SU-DHL-6 (cell line): ENCODE measurements at regions not wholly inside any gene's neighbourhood (a gene's known extent, or its start where the extent isn't known, plus 50 kb on each side); places are given as distances from the start of the nearest gene placed in this dataset.

Experiments used
- H2AFZ ChIP-seq: fragments of 200-600 bp; sonication (generic); 2 replicates; pipeline ENCODE4 v1.6.1; 2014; ENCODE audit warnings: low read depth, mild to moderate bottlenecking, moderate library complexity, mixed read lengths, antibody characterized with exemption, low read length; ENCODE audit not compliant: severe bottlenecking
- H3F3A ChIP-seq: fragments of 200-600 bp; shearing (Covaris generic); 2 replicates; pipeline ENCODE4 v1.6.0; 2016; ENCODE audit warnings: antibody characterized with exemption, mild to moderate bottlenecking; ENCODE audit not compliant: insufficient read depth
- H3K27ac ChIP-seq: fragments of 200-600 bp; sonication (generic); 2 replicates; pipeline ENCODE4 v1.5.1; 2016; ENCODE audit warnings: low read depth, mild to moderate bottlenecking, low read length, moderate library complexity, mixed read lengths
- H3K27me3 ChIP-seq: fragments of 200-600 bp; sonication (generic), shearing (Covaris generic); 2 replicates; pipeline ENCODE4 v1.6.0; 2014; ENCODE audit warnings: mild to moderate bottlenecking, low read length
- H3K36me3 ChIP-seq: fragments of 200-600 bp; sonication (generic); 2 replicates; pipeline ENCODE4 v1.6.1; 2014; ENCODE audit warnings: mild to moderate bottlenecking, low read length, mixed read lengths
- H3K4me2 ChIP-seq: fragments of 300-600, 200-600 bp; shearing (Covaris generic), sonication (generic); 2 replicates; pipeline ENCODE4 v1.6.0; 2014; ENCODE audit warnings: low read length, low read depth, mild to moderate bottlenecking; ENCODE audit not compliant: poor library complexity, severe bottlenecking
- H3K4me3 ChIP-seq: fragments of 200-600 bp; sonication (generic); 2 replicates; pipeline ENCODE4 v1.5.1; 2014; ENCODE audit warnings: antibody characterized with exemption, low read length, mild to moderate bottlenecking, mixed read lengths; ENCODE audit not compliant: insufficient read depth, poor library complexity, severe bottlenecking
- H3K79me2 ChIP-seq: fragments of 200-600 bp; sonication (generic); 2 replicates; pipeline ENCODE4 v1.6.1; 2014; ENCODE audit warnings: mild to moderate bottlenecking, low read length, moderate library complexity; ENCODE audit not compliant: insufficient read depth
- H3K9ac ChIP-seq: fragments of 200-600 bp; sonication (generic); 2 replicates; pipeline ENCODE4 v1.7.0; 2014; ENCODE audit warnings: mild to moderate bottlenecking, low read length
- H3K9me2 ChIP-seq: fragments of 200-600 bp; sonication (generic); replicated peaks from 2 replicates; pipeline ENCODE4 v1.6.1; 2014; ENCODE audit warnings: low read length; ENCODE audit not compliant: insufficient read depth
- H3K9me3 ChIP-seq: fragments of 200-600 bp; sonication (generic); 2 replicates; pipeline ENCODE4 v1.6.1; 2014; ENCODE audit warnings: low read length, mixed read lengths; ENCODE audit not compliant: insufficient read depth
- H4K20me1 ChIP-seq: fragments of 200-600 bp; sonication (generic); 2 replicates; pipeline ENCODE4 v1.6.1; 2014; ENCODE audit warnings: low read depth, mild to moderate bottlenecking, antibody characterized with exemption, low read length, moderate library complexity, mixed read lengths
- CTCF ChIP-seq: fragments of 200-600 bp; sonication (generic); IDR thresholded peaks from one replicate; pipeline ENCODE4 v1.5.1; 2017; ENCODE audit warnings: antibody characterized with exemption, mild to moderate bottlenecking, low read length, moderate library complexity; ENCODE audit not compliant: insufficient read depth, poor library complexity, severe bottlenecking
- EZH2phosphoT487 ChIP-seq: fragments of 200-600 bp; sonication (generic), shearing (Covaris generic); conservative IDR thresholded peaks from 2 replicates; pipeline ENCODE4 v1.6.1; 2018; ENCODE audit warnings: mild to moderate bottlenecking, antibody characterized with exemption, low read length, moderate library complexity, mixed read lengths

DNA sequence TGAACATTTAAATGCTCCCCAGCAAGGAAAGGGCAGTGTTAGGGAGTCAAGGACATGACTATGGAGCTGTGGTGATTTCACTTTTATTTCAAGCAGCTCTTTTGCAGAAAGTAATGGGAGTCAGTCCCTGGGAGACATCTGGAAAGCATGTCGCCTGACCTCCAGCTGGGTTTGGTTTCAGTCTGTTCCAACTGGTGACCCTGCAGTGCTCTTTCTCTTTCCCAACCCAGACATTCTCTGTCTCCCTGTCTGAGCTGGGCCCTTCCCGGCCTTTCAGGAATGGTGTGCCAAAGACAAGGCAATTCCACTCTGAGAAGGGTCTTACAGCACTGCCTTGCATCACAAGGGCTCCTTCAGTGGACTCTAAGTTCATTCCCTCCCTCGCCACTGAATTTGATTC, 323.2 kb downstream of the OSR1 start:
- H3K36me3 ChIP-seq, result no peaks in the 10 kb centered on the region

DNA sequence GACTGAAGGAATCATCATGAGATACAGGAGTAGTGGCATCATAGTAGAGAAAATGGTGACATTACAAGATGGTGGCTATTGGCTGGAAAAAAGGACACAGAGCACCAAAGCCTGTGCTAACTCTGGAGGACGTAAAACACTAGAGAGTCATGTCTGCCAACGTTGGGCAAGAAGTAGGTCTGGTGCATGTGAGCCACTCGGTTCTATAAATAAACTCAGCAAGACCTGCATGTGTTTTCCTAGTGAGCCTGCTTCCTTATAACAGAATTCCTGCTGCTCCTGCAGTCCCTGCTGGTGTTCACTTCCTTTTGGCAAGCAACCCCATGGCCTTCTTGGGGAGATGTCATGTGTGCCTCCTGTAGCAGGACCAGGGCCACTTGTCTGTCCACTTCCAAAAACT, 325.2 kb downstream of the OSR1 start:
- no peaks in the 10 kb centered on the region for H3K9me3 ChIP-seq
- no peak overlapping the region for H3K4me3 ChIP-seq
- no peak overlapping the region for H3K27ac ChIP-seq
- H3K36me3 ChIP-seq, result no peaks in the 10 kb centered on the region
- no peaks in the 10 kb centered on the region for H3K9me2 ChIP-seq
- no peak overlapping the region for H3K9ac ChIP-seq
- no peaks in the 10 kb centered on the region for H3F3A ChIP-seq
- H3K79me2 ChIP-seq, result no peaks in the 10 kb centered on the region
- H4K20me1 ChIP-seq, result no peaks in the 10 kb centered on the region
- no peak overlapping the region for H2AFZ ChIP-seq
- H3K27me3 ChIP-seq, result no peaks in the 10 kb centered on the region
- TF ChIP-seq EZH2phosphoT487 (no peak), CTCF (no peak)
- no peak overlapping the region for H3K4me2 ChIP-seq

More for the DNA sequence above, 323.2 kb downstream of the OSR1 start:
- Histone ChIP-seq H2AFZ (no peak overlapping the region), H3F3A (no peaks in the 10 kb centered on the region), H3K9me3 (no peaks in the 10 kb centered on the region), H3K9me2 (no peaks in the 10 kb centered on the region), H3K27ac (no peak overlapping the region), H3K4me2 (no peak overlapping the region), H3K79me2 (no peaks in the 10 kb centered on the region), H3K9ac (no peak overlapping the region), H4K20me1 (no peaks in the 10 kb centered on the region), H3K4me3 (no peak overlapping the region), H3K27me3 (no peaks in the 10 kb centered on the region)
- TF ChIP-seq CTCF (no peak), EZH2phosphoT487 (no peak)

- Histone ChIP-seq H3F3A (no peaks in the 10 kb centered on the region), H3K4me2 (no peak overlapping the region), H3K9me2 (no peaks in the 10 kb centered on the region)
Observed at GRCh38 chr2:19031642-19032041, 326.8 kb downstream of the OSR1 start.

More at GRCh38 chr2:19031642-19032041, 326.8 kb downstream of the OSR1 start:
- Histone ChIP-seq H2AFZ (no peak overlapping the region), H4K20me1 (no peaks in the 10 kb centered on the region), H3K9ac (no peak overlapping the region), H3K36me3 (no peaks in the 10 kb centered on the region), H3K79me2 (no peaks in the 10 kb centered on the region), H3K9me3 (no peaks in the 10 kb centered on the region), H3K27ac (no peak overlapping the region), H3K27me3 (no peaks in the 10 kb centered on the region), H3K4me3 (no peak overlapping the region)
- no peak for TF ChIP-seq EZH2phosphoT487
- TF ChIP-seq CTCF, result no peak
